ENCODE measurements at regions not wholly inside any gene's neighbourhood (a gene's known extent, or its start where the extent isn't known, plus 50 kb on each side); places are given as distances from the start of the nearest gene placed in this dataset.

DNA sequence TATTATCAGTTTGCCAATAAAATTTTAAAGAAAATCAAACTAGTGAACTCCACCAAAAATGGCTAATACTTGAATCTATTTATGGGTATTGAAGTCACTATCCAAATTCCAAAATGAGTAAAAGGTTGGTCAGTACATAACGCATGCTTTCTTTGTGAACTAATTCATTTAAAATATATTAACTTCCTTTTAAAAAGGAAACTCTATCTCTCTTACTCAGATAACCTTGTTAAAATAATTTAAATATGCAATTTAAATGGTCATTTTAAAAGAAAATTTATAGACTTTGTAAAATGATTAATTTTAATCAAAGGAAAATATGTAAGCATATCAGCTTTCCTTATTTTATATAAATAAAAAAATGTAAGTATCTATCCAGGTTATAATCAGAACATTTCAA, 419.4 kb upstream of the ZNF385D start:
- no peak for TF ChIP-seq POLR2A (IDR thresholded peaks at IDR 0.05)
- TF ChIP-seq, protein P1, sequence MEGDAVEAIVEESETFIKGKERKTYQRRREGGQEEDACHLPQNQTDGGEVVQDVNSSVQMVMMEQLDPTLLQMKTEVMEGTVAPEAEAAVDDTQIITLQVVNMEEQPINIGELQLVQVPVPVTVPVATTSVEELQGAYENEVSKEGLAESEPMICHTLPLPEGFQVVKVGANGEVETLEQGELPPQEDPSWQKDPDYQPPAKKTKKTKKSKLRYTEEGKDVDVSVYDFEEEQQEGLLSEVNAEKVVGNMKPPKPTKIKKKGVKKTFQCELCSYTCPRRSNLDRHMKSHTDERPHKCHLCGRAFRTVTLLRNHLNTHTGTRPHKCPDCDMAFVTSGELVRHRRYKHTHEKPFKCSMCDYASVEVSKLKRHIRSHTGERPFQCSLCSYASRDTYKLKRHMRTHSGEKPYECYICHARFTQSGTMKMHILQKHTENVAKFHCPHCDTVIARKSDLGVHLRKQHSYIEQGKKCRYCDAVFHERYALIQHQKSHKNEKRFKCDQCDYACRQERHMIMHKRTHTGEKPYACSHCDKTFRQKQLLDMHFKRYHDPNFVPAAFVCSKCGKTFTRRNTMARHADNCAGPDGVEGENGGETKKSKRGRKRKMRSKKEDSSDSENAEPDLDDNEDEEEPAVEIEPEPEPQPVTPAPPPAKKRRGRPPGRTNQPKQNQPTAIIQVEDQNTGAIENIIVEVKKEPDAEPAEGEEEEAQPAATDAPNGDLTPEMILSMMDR (IDR thresholded peaks at IDR 0.05), result no peak
